HepG2 (cell line): ENCODE measurements at regions not wholly inside any gene's neighbourhood (a gene's known extent, or its start where the extent isn't known, plus 50 kb on each side); places are given as distances from the start of the nearest gene placed in this dataset.

Source experiments
- ARNTL ChIP-seq: sonication (generic); formaldehyde crosslinking; IDR thresholded peaks from 2 replicates; pipeline ENCODE4 v1.4.0; 2020; ENCODE audit warnings: mild to moderate bottlenecking, missing genetic modification reagents
- HNRNPH1 ChIP-seq: fragments of 200-400 bp; formaldehyde crosslinking; optimal IDR thresholded peaks from 2 replicates; pipeline ENCODE3; 2017; ENCODE audit warnings: mild to moderate bottlenecking, low read depth, low read length
- ISX ChIP-seq: sonication (generic); formaldehyde crosslinking; conservative IDR thresholded peaks from 2 replicates; pipeline ENCODE4 v1.5.0; 2020; ENCODE audit warnings: missing genetic modification reagents
- JUN ChIP-seq: sonication (generic); formaldehyde crosslinking; IDR thresholded peaks from 2 replicates; pipeline ENCODE4 v1.4.0; 2020; ENCODE audit warnings: mild to moderate bottlenecking, missing genetic modification reagents
- JUNB ChIP-seq: sonication (generic); formaldehyde crosslinking; IDR thresholded peaks from 2 replicates; pipeline ENCODE4 v1.8.0; 2022; ENCODE audit warnings: missing genetic modification reagents, mild to moderate bottlenecking, borderline replicate concordance
- MTF1 ChIP-seq: sonication (generic); formaldehyde crosslinking; IDR thresholded peaks from 2 replicates; pipeline ENCODE4 v1.5.0; 2020; ENCODE audit warnings: missing genetic modification reagents
- RBM22 ChIP-seq: fragments of 200-400 bp; formaldehyde crosslinking; optimal IDR thresholded peaks from 2 replicates; pipeline ENCODE3; 2017; ENCODE audit warnings: mild to moderate bottlenecking, low read length, moderate library complexity
- YEATS4 ChIP-seq: sonication (generic); formaldehyde crosslinking; IDR thresholded peaks from 2 replicates; pipeline ENCODE4 v1.4.0; 2020; ENCODE audit warnings: missing genetic modification reagents, borderline replicate concordance
- ZFY ChIP-seq: sonication (generic); formaldehyde crosslinking; IDR thresholded peaks from 2 replicates; pipeline ENCODE4 v1.4.0; 2020; ENCODE audit warnings: missing genetic modification reagents
- ZNF276 ChIP-seq: sonication (generic); formaldehyde crosslinking; IDR thresholded peaks from 2 replicates; pipeline ENCODE4 v1.4.0; 2020; ENCODE audit warnings: mild to moderate bottlenecking, low read depth, missing genetic modification reagents
- ZNF367 ChIP-seq: sonication (generic); formaldehyde crosslinking; IDR thresholded peaks from 2 replicates; pipeline ENCODE4 v1.4.0; 2020; ENCODE audit warnings: missing genetic modification reagents, borderline replicate concordance
- ZNF652 ChIP-seq: IDR thresholded peaks from 2 replicates; pipeline ENCODE4 v1.6.1; 2016; ENCODE audit warnings: low read depth, borderline replicate concordance
- ZNF7 ChIP-seq: IDR thresholded peaks from 2 replicates; pipeline ENCODE4 v1.6.1; 2016; ENCODE audit warnings: missing biosample characterization, missing genetic modification reagents
- ZNF737 ChIP-seq: sonication (generic); formaldehyde crosslinking; IDR thresholded peaks from 2 replicates; pipeline ENCODE4 v1.5.0; 2020; ENCODE audit warnings: missing genetic modification reagents, mild to moderate bottlenecking, borderline replicate concordance
- ZNF766 ChIP-seq: sonication (generic); formaldehyde crosslinking; IDR thresholded peaks from 2 replicates; pipeline ENCODE4 v1.5.0; 2020; ENCODE audit warnings: missing genetic modification reagents, borderline replicate concordance
- TF ChIP-seq, protein P1 (sequence below): sonication (generic); formaldehyde crosslinking; IDR thresholded peaks from 2 replicates; pipeline ENCODE4 v1.4.0; 2020; ENCODE audit warnings: missing genetic modification reagents
- TF ChIP-seq, protein P2 (sequence below): sonication (generic); formaldehyde crosslinking; IDR thresholded peaks from 2 replicates; pipeline ENCODE4 v1.9.0; 2021; ENCODE audit warnings: missing genetic modification reagents, borderline replicate concordance
- TF ChIP-seq, protein P3 (sequence below): sonication (generic); formaldehyde crosslinking; IDR thresholded peaks from 2 replicates; pipeline ENCODE4 v1.4.0; 2020; ENCODE audit warnings: missing genetic modification reagents

DNA sequence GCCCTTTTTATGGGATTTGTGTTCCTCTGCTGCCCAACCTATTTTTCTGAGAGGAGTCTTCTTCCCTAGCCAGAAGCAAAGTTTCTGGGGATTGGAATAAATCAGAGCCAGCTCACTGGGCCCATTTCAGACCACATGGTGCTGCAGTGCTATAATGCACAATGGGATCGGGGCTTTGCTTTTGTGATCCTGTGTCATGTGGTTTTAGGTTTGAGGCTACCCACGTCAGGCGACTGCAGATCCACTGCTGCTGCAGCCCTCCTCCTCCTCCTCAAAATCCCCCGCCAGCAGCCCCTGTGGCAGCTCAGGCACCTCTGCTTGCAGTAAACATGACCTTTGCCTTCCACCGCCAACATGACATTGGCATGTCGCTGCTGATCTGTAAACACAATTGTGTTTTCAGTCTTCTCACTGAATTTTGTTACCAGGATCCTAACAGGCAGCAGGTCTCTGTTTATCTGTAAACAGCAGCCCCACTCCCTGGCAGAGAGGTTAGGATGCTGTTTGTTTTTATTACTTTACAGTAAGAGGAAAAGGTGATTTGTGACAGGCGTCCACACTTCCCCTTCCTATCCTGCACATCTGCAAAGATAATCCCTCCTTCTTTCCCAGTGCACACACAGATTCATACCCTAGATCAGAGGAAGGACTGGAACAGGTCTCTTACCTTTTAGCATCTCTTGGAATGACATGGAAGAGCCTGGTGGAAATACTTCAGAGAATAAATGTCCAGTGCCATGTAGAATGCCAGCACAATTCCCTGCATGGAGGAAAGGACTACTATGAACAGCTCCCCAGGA is 130.8 kb downstream of the FOXI3 start (continued):
- TF ChIP-seq, protein P1, sequence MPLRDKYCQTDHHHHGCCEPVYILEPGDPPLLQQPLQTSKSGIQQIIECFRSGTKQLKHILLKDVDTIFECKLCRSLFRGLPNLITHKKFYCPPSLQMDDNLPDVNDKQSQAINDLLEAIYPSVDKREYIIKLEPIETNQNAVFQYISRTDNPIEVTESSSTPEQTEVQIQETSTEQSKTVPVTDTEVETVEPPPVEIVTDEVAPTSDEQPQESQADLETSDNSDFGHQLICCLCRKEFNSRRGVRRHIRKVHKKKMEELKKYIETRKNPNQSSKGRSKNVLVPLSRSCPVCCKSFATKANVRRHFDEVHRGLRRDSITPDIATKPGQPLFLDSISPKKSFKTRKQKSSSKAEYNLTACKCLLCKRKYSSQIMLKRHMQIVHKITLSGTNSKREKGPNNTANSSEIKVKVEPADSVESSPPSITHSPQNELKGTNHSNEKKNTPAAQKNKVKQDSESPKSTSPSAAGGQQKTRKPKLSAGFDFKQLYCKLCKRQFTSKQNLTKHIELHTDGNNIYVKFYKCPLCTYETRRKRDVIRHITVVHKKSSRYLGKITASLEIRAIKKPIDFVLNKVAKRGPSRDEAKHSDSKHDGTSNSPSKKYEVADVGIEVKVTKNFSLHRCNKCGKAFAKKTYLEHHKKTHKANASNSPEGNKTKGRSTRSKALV (CRISPR knock-in tag), result no peak
- TF ChIP-seq ZNF367, result no peak
- no peak for TF ChIP-seq YEATS4
- TF ChIP-seq, protein P2, sequence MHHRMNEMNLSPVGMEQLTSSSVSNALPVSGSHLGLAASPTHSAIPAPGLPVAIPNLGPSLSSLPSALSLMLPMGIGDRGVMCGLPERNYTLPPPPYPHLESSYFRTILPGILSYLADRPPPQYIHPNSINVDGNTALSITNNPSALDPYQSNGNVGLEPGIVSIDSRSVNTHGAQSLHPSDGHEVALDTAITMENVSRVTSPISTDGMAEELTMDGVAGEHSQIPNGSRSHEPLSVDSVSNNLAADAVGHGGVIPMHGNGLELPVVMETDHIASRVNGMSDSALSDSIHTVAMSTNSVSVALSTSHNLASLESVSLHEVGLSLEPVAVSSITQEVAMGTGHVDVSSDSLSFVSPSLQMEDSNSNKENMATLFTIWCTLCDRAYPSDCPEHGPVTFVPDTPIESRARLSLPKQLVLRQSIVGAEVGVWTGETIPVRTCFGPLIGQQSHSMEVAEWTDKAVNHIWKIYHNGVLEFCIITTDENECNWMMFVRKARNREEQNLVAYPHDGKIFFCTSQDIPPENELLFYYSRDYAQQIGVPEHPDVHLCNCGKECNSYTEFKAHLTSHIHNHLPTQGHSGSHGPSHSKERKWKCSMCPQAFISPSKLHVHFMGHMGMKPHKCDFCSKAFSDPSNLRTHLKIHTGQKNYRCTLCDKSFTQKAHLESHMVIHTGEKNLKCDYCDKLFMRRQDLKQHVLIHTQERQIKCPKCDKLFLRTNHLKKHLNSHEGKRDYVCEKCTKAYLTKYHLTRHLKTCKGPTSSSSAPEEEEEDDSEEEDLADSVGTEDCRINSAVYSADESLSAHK (CRISPR knock-in tag), result no peak
- no peak for TF ChIP-seq ZNF737
- TF ChIP-seq ARNTL (CRISPR knock-in tag), result 0 out of 2 replicates have a peak, but pooled peaks have one; percentile 29
- TF ChIP-seq, protein P3, sequence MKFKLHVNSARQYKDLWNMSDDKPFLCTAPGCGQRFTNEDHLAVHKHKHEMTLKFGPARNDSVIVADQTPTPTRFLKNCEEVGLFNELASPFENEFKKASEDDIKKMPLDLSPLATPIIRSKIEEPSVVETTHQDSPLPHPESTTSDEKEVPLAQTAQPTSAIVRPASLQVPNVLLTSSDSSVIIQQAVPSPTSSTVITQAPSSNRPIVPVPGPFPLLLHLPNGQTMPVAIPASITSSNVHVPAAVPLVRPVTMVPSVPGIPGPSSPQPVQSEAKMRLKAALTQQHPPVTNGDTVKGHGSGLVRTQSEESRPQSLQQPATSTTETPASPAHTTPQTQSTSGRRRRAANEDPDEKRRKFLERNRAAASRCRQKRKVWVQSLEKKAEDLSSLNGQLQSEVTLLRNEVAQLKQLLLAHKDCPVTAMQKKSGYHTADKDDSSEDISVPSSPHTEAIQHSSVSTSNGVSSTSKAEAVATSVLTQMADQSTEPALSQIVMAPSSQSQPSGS (CRISPR knock-in tag), result no peak
- TF ChIP-seq ZNF7 (CRISPR knock-in tag), result no peak
- no peak for TF ChIP-seq ZNF766 (CRISPR knock-in tag)
- no peak for TF ChIP-seq ISX (CRISPR knock-in tag)
- TF ChIP-seq ZNF276 (CRISPR knock-in tag), result no peak
- TF ChIP-seq ZNF652 (CRISPR knock-in tag), result no peak
- no peak for TF ChIP-seq RBM22
- no peak for TF ChIP-seq JUN (CRISPR knock-in tag)
- no peak for TF ChIP-seq MTF1 (CRISPR knock-in tag)
- no peak for TF ChIP-seq ZFY (CRISPR knock-in tag)
- no peak for TF ChIP-seq HNRNPH1
- TF ChIP-seq JUNB (CRISPR knock-in tag), result no peak
